T47D (cell line): ENCODE measurements at regions not wholly inside any gene's neighbourhood (a gene's known extent, or its start where the extent isn't known, plus 50 kb on each side); places are given as distances from the start of the nearest gene placed in this dataset.

Experiments
- DNase-seq, 2 experiments: peaks; one replicate each; pipeline versions ENCODE4 v3.0.0 to v3.0.0-alpha.2; 2011 to 2012; ENCODE audit warnings: low read depth in 1 of 2, low spot score in 1 of 2
- JUND ChIP-seq: IDR thresholded peaks from 2 replicates; pipeline ENCODE4 v1.6.1; 2012; ENCODE audit warnings: low read depth
- in situ Hi-C: cut with HindIII; loops from 2 replicates; pipeline ENCODE4 v1.10.0; 2016; ENCODE audit warnings: low sequenced_read_pairs, low pct_unique_long_range_greater_than_20kb

DNA sequence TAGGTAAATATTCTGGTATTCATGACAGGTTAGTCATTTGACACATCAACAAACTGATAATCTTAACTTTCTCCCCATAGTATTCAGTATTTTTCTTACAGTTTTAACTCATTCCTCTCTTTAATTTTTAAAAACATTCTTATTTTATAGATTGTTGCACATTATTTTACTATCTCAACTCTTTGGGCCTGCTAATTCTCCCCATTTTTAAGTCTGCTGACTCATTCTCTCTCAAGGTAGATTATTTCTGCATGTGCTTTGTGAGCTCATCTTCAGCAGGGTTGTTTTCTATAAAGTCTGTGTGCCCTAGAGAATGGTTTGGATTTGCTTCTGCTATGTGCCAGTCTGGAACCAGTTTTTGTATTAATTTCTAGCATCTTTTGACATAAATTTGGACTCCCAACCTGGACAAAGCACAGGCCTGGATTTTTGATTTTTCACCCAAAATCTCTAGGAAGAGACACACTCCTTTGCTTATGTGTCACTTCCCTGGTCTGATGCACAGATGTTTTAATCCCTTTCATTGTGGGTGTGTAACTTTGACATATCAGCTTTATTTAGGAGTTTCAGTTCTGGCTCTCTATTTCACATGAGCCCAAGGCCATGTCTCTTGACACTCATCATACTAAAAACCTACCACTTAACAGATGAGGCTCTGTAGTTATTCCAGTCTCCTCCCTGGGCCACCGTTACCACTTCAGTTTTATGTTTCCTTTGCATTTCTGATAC, 194.3 kb upstream of the PGRMC2 start:
- no peak for TF ChIP-seq JUND
- in situ Hi-C loops: no loop called here
- DNase-seq: no peak

DNA sequence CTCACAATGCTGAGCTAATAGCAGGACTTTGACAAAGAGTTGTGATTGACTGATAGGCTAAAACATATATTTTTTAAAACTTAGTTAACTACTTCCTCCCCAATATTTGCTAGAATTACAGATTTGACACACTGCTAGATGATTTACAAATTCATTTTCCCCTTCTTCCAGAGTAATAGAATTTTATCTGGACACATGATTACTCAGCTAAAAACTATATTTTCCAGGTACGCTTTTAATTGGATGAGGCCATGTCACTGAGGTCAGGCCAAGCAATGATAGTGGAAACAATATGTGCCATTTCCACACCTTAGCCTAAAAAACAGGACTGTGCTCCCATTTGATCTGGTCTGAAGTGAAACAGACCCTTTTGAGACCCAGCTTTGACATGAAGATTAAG, 193.3 kb upstream of the PGRMC2 start:
- no peak for DNase-seq
- TF ChIP-seq JUND: no peak
- in situ Hi-C loops: no loop called here

DNA sequence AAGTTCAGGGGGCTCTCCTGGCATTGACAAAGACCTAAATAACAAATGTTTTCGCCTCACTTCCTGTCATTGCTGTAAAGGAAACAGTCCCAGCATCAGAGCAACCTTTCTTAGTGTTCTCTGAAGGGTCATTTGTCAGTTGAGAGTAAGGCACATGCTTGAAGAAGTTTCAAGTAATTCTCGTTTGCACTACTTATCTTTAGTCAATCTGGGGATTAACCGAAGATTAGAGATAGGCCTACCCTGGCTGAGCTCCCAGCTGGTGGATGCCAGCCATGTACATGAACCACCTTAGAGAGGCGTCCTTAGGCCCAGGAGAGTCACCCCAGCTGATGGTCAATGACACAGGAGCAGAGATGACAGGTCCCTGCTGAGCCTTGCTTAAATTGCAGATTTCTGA, 189.9 kb upstream of the PGRMC2 start:
- peak in 1 of 2 experiments; percentile 7 for DNase-seq
- in situ Hi-C loops: no loop called here
- TF ChIP-seq JUND: no peak

DNA sequence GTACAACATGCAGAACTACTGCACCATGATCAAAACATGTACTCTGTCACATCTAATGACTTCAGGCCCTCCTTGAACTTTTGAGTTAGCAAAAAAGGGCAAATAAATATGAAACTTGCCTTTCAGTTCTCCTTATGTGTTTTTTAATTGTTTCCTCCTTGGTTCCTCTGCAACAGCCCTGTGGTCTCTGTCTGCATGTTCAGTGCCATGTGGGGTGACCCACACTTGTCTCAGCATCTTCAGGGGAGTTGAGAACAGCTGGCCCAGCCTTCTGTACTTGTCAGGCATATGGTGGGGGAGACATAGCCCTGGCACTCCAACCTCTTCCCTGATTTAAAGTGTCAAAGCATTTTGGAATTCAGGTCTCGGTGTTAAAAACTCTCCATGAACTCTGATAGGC, 188.0 kb upstream of the PGRMC2 start:
- no peak for TF ChIP-seq JUND
- in situ Hi-C loops: no loop called here
- no peak for DNase-seq

DNA sequence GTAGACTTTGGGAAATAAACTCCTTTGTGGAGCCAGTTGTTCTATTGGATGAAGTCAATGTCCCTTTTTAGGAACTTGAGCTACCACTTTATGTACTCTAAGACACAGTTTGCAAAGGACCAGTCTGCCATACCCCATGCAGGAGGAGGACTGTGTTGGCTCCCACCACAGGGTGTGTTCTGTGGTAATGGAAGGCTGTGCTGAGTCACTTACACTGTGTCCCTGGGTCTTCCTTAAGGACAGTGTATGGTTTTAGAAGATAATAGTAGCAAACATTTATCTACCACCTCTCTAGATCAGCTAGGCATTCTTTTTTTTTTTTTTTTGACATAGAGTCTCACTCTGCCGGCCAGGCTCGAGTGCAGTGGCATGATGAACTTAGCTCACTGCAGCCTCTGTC, 184.0 kb upstream of the PGRMC2 start:
- no peak for DNase-seq
- in situ Hi-C loops: no loop called here
- TF ChIP-seq JUND: no peak

DNA sequence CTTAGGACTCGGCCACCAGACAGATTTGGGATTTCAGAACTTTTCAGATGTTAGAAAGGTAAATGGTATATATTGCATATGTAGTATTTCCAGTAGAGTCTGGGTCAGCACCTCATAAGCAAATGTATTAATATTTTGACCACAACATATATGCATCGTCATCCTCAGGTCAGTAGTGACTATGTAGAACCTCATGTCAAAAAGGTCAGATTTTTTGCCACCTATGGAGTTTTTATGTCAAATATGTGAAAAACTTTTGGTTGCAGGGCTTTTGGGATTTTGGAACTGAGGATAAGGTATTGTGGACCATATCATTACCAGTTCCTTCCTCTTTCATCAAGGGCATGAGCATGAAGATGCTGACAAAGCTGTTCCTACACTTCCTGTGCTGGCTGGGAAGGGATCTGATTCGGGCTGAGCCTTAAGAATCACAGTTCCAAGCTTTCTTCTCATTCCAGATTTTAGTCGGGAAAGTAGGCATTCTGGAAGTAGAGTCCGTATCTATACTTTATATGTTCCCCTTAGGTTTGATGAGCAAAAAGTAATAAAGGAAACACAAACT, 183.0 kb upstream of the PGRMC2 start:
- DNase-seq: no peak
- TF ChIP-seq JUND: no peak
- in situ Hi-C loops: no loop called here

DNA sequence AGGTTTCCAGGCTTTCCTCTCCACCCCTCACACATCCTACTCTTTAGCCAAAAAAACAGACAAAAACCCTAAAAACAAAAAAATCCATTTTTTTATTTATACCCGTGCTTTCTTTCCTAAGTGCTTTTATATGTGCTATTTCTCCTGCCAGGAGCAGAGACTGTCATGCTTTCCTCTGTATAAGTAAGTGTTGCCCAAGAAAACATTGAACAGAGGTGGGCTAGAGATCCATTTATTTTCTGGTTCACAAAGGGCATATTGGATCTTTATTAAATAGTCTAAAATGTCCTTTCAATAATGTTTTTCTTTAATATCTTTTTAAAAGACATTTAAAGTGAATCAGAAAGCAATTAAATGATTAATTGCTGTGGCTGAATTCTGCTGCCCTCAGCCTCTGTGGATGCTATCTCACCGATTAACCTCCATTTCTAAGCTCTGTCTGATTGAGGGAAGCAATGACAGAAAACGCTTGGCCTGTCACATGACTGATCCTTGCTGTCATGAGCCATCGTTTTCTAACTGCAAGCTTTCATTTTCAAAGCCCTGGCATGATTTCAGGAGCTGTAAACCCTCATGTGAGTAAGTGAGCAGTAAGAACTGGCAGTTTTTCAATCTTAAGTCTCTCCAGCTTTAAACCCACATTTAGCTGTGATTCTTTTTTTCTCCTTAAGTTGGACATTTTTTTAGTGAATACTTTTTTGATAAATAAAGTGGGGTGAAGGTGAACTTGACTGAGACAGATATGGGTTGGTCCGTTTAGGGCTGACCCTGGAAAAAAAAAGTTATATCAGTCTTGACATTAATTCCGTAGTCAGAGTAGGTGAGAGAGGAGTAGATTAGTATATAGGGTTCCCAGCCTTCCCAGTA, 180.7 kb upstream of the PGRMC2 start:
- DNase-seq: no peak
- TF ChIP-seq JUND: no peak
- in situ Hi-C loops: no loop called here

DNA sequence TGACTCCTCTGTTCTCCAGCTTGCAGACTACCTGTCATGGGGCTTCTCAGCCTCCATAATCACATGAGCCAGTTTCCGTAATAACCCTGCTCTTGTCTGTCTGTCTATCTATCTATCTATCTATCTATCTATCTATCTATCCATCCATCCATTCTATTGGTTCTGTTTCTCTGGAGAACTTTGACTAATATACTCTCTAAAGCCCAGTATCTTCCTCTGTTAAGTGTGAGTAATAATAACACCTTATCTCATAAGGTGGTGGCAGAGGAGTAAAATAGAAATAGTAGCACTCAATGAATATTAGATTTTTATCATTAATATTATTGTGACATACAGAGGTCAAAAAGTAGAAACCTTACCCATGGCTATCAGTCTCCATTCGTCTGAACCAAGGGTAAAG, 177.9 kb upstream of the PGRMC2 start:
- no peak for DNase-seq
- in situ Hi-C loops: no loop called here
- TF ChIP-seq JUND: no peak

DNA sequence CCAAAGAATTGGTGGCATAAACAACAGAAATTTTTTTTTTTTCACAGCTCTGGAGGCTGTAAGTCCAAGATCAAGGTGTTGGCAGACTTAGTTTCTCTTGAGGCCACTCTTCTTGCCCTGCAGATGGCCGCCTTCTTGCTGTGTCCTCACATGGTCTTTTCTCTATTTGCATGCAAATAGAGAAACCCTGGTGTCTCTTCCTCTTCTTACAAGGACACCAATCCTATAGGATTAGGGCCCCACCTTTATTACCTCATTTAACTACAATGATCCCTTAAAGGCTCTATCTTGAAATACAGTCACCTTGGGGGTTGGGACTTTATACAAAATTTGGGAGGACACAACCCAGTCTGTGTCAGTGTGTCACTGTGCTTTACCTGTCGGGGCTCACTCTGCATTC, 175.4 kb upstream of the PGRMC2 start:
- no peak for TF ChIP-seq JUND
- no peak for DNase-seq
- in situ Hi-C loops: no loop called here

DNA sequence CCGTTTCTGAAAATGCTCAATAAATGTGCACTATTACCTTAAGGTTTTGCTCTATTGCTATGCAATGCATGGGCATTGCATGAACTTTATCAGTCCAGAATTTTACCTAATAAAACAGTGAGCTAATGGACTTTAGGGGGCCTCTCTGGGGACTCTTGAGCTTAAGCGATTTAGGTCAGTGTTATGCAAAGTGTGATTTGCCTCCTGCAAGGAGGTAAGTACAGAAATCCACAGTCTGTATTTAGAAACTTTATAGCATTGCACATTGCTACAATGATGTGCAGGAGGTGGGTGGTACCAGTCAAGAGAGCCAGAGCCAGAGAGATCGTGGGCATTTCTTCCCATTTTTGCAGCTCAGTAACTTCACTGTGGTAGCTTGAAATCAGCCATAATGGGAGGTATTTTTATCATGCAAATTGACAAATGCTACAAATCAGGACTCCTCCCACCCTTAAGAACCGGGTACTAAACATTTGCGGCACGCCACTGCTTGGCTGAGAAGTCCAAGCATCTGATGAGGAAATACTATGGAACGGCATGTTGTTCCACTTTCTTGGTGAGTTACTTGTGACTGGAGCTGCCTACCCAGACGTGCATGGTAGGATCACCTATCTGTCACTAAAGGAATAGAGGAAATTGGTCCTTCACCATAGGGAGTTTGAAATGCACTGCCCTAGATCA, 174.6 kb upstream of the PGRMC2 start:
- in situ Hi-C loops: no loop called here
- no peak for DNase-seq
- no peak for TF ChIP-seq JUND

DNA sequence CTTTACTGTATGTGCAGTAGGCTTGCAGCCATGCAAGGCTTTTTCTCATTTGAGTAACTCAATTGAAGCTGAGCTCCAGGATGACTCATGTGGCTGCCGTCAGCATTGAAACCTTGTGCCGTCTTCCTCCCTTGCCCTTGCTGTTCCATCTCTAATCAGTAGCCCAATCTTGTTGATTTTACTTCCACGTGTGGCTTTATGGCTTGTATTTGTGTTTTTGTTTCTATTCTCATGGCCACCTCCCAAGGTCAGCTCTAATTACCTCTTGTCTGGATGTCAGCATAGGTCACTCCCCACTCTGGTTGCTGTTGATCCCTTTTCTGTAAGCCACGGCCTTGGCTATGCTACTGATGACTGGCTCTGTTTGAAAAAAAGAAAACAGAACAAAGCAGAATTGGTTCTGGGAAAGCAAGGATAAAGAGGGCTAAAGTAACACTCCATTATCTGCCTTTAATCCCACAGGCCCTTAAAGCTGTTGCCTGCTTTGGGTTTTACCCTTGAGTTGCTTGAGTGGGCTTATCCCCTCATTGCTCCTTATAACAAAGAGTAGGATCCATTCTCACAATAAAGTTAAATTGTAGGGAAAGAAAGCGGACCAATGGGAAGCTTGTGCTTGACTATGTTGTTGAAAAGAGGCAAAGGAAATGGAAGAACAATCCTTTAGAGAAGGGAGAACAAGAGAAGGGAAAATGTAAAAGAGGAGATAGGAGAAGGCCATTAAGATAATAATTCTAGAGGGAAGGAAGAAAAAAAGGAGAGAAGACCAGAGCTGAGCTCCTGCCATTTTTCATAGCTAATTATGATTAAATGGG, 173.9 kb upstream of the PGRMC2 start:
- TF ChIP-seq JUND: no peak
- DNase-seq: peak in 1 of 2 experiments; percentile 18
- in situ Hi-C loops: no loop called here

DNA sequence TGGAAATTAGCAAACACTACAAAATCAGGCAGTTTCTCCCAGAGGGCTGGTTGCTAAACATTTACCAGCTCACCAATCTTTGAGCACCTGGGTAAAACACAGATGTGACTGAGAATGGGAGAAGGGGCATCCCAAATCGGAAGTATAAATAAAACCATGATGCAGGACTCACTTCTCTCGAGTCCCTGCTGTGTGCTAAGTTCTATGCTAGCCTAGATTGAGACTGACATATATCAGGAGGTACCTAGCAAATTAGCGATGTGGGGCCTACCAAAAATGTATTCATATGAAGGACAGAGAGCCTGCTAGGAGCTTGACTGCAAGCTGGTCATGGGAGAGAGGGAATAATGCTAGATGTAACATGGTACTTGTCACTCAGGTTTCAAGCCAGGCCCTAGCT, 171.9 kb upstream of the PGRMC2 start:
- in situ Hi-C loops: no loop called here
- TF ChIP-seq JUND: no peak
- no peak for DNase-seq
